GM21737 (cell line): ENCODE measurements at regions not wholly inside any gene's neighbourhood (a gene's known extent, or its start where the extent isn't known, plus 50 kb on each side); places are given as distances from the start of the nearest gene placed in this dataset.
"Not testable (repeated sequence)": the region's sequence is repeated elsewhere in the genome, so short reads cannot be mapped to it uniquely, and the experiment has no call there.

Source experiments
- ATAC-seq: cut with Tn5 transposase; IDR thresholded peaks from one replicate; pipeline ENCODE4 v1.9.1; 2021; ENCODE audit warnings: mild to moderate bottlenecking, moderate library complexity; ENCODE audit not compliant: unreplicated experiment

GRCh38 chr1:157369808-157370521 is 182.3 kb downstream of the FCRL5 start:
- ATAC-seq = peak; percentile 59

GRCh38 chr1:157368941-157369340 is 183.4 kb downstream of the FCRL5 start:
- ATAC-seq = not testable (repeated sequence)

- ATAC-seq = no peak
Observed at GRCh38 chr1:157368363-157368762, 184.0 kb downstream of the FCRL5 start.

- ATAC-seq = no peak
Observed at GRCh38 chr1:157367870-157368269, 184.4 kb downstream of the FCRL5 start.

- ATAC-seq = no peak
Observed at GRCh38 chr1:157367091-157367739, 185.1 kb downstream of the FCRL5 start.

- ATAC-seq = no peak
Observed at GRCh38 chr1:157364612-157365011, 187.7 kb downstream of the FCRL5 start.

- ATAC-seq = peak; percentile 56
Observed at GRCh38 chr1:157363660-157364140, 188.6 kb downstream of the FCRL5 start.

GRCh38 chr1:157360023-157360390 is 192.3 kb downstream of the FCRL5 start:
- no peak for ATAC-seq

- no peak for ATAC-seq
Observed at GRCh38 chr1:157359314-157360022, 192.8 kb downstream of the FCRL5 start.

GRCh38 chr1:157357111-157357510 is 195.2 kb downstream of the FCRL5 start:
- no peak for ATAC-seq

- ATAC-seq = no peak
Observed at GRCh38 chr1:157356601-157357000, 195.7 kb downstream of the FCRL5 start.

GRCh38 chr1:157353546-157353945 is 198.8 kb downstream of the FCRL5 start:
- no peak for ATAC-seq

- ATAC-seq = no peak
Observed at GRCh38 chr1:157352817-157353408, 199.4 kb downstream of the FCRL5 start.

- ATAC-seq = no peak
Observed at GRCh38 chr1:157352216-157352615, 200.1 kb downstream of the FCRL5 start.

GRCh38 chr1:157351800-157352199 is 200.5 kb downstream of the FCRL5 start:
- not testable (repeated sequence) for ATAC-seq

- no peak for ATAC-seq
Observed at GRCh38 chr1:157348538-157349480, 203.5 kb downstream of the FCRL5 start.

GRCh38 chr1:157347506-157347905 is 204.8 kb downstream of the FCRL5 start:
- no peak for ATAC-seq

GRCh38 chr1:157337785-157338184 is 199.6 kb upstream of the ETV3 start:
- ATAC-seq = not testable (repeated sequence)

GRCh38 chr1:157335056-157335455 is 196.9 kb upstream of the ETV3 start:
- no peak for ATAC-seq

GRCh38 chr1:157334041-157334440 is 195.8 kb upstream of the ETV3 start:
- ATAC-seq = no peak
